ENCODE measurements at regions not wholly inside any gene's neighbourhood (a gene's known extent, or its start where the extent isn't known, plus 50 kb on each side); places are given as distances from the start of the nearest gene placed in this dataset.

GRCh38 chr5:68405026-68405684 is 189.6 kb downstream of the PIK3R1 start (continued):
- TF ChIP-seq ARID1B (IDR thresholded peaks at IDR 0.05), result peak; percentile 65
- TF ChIP-seq BACH1 (tag; IDR thresholded peaks at IDR 0.05), result 0 out of 2 replicates have a peak, but pooled peaks have one; percentile 46
- no peak for TF ChIP-seq ARID2 (IDR thresholded peaks at IDR 0.05)
- peak; percentile 74; the same call in 1 of the 2 replicates for TF ChIP-seq ATF7 (IDR thresholded peaks at IDR 0.05)
- TF ChIP-seq, protein P1, sequence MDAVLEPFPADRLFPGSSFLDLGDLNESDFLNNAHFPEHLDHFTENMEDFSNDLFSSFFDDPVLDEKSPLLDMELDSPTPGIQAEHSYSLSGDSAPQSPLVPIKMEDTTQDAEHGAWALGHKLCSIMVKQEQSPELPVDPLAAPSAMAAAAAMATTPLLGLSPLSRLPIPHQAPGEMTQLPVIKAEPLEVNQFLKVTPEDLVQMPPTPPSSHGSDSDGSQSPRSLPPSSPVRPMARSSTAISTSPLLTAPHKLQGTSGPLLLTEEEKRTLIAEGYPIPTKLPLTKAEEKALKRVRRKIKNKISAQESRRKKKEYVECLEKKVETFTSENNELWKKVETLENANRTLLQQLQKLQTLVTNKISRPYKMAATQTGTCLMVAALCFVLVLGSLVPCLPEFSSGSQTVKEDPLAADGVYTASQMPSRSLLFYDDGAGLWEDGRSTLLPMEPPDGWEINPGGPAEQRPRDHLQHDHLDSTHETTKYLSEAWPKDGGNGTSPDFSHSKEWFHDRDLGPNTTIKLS (IDR thresholded peaks at IDR 0.05; ENCODE audit: borderline replicate concordance, low read depth), result no peak
- TF ChIP-seq KHSRP (IDR thresholded peaks at IDR 0.05), result no peak
- TF ChIP-seq ELF1 (tag; IDR thresholded peaks at IDR 0.05), result no peak
- peak; percentile 53 for TF ChIP-seq CTBP1 (IDR thresholded peaks at IDR 0.05; ENCODE audit: borderline replicate concordance)
- TF ChIP-seq ASH1L (IDR thresholded peaks at IDR 0.05; ENCODE audit: borderline replicate concordance, low read depth, partially characterized antibody), result no peak
- peak; percentile 65 for TF ChIP-seq FOSL1 (tag; conservative IDR thresholded peaks at IDR 0.05)
- TF ChIP-seq PRMT5 (CRISPR knock-in tag; IDR thresholded peaks at IDR 0.05), result no peak
- peak; percentile 36; the same call in 1 of the 2 replicates for TF ChIP-seq SMARCE1 (IDR thresholded peaks at IDR 0.05)
- TF ChIP-seq NFE2 (IDR thresholded peaks at IDR 0.05; ENCODE audit: low read depth), result peak; percentile 98
- TF ChIP-seq, protein P2, sequence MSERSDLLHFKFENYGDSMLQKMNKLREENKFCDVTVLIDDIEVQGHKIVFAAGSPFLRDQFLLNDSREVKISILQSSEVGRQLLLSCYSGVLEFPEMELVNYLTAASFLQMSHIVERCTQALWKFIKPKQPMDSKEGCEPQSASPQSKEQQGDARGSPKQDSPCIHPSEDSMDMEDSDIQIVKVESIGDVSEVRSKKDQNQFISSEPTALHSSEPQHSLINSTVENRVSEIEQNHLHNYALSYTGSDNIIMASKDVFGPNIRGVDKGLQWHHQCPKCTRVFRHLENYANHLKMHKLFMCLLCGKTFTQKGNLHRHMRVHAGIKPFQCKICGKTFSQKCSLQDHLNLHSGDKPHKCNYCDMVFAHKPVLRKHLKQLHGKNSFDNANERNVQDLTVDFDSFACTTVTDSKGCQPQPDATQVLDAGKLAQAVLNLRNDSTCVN (CRISPR knock-in tag; IDR thresholded peaks at IDR 0.05), result no peak
- TF ChIP-seq PBX2 (CRISPR knock-in tag; IDR thresholded peaks at IDR 0.05; ENCODE audit: low read depth), result no peak
- peak; percentile 61; the same call in 1 of the 2 replicates for TF ChIP-seq PBX2 (tag; conservative IDR thresholded peaks at IDR 0.05; ENCODE audit: low read depth)
- TF ChIP-seq, protein P3, sequence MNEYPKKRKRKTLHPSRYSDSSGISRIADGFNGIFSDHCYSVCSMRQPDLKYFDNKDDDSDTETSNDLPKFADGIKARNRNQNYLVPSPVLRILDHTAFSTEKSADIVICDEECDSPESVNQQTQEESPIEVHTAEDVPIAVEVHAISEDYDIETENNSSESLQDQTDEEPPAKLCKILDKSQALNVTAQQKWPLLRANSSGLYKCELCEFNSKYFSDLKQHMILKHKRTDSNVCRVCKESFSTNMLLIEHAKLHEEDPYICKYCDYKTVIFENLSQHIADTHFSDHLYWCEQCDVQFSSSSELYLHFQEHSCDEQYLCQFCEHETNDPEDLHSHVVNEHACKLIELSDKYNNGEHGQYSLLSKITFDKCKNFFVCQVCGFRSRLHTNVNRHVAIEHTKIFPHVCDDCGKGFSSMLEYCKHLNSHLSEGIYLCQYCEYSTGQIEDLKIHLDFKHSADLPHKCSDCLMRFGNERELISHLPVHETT (CRISPR knock-in tag; conservative IDR thresholded peaks at IDR 0.05 in 1 of 2, IDR thresholded peaks at IDR 0.05 in 1 of 2), result peak in 1 of 2 experiments; percentile 45; a peak in 1 of 4 replicates
- TF ChIP-seq, protein P4, sequence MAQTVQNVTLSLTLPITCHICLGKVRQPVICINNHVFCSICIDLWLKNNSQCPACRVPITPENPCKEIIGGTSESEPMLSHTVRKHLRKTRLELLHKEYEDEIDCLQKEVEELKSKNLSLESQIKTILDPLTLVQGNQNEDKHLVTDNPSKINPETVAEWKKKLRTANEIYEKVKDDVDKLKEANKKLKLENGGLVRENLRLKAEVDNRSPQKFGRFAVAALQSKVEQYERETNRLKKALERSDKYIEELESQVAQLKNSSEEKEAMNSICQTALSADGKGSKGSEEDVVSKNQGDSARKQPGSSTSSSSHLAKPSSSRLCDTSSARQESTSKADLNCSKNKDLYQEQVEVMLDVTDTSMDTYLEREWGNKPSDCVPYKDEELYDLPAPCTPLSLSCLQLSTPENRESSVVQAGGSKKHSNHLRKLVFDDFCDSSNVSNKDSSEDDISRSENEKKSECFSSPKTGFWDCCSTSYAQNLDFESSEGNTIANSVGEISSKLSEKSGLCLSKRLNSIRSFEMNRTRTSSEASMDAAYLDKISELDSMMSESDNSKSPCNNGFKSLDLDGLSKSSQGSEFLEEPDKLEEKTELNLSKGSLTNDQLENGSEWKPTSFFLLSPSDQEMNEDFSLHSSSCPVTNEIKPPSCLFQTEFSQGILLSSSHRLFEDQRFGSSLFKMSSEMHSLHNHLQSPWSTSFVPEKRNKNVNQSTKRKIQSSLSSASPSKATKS (CRISPR knock-in tag; IDR thresholded peaks at IDR 0.05), result no peak
- no peak for TF ChIP-seq RBM22 (IDR thresholded peaks at IDR 0.05; ENCODE audit: low read depth, low read length, poor library complexity, severe bottlenecking)
- TF ChIP-seq MEIS2 (IDR thresholded peaks at IDR 0.05; ENCODE audit: partially characterized antibody), result peak; percentile 71

Measured in K562 (cell line).